GM04504 (cell line): ENCODE measurements at regions not wholly inside any gene's neighbourhood (a gene's known extent, or its start where the extent isn't known, plus 50 kb on each side); places are given as distances from the start of the nearest gene placed in this dataset.

Experiments
- DNase-seq: peaks from one replicate; pipeline ENCODE4 v3.0.0-alpha.2; 2012; ENCODE audit warnings: low read depth

GRCh38 chr7:17131060-17131345 is 167.4 kb upstream of the AHR start:
- DNase-seq: no peak

GRCh38 chr7:17131983-17132655 is 166.3 kb upstream of the AHR start:
- no peak for DNase-seq

DNA sequence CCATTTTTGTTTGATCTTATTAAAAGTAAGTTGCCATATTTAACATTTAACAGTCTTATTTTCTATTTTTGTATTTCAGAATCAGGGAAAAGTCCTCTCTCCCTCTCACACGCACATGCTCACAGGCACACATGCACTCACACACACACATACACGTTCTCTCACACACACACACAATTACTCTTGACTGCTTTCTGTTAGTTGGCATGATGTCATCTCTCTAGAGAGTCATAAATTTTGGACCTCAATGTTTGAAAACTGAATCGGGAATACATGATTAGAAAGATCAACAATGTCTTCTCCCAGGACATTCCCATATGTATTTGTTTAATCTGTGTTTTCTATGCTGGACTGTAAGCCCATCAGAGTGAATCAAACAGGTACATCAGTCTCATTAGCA is 165.7 kb upstream of the AHR start:
- no peak for DNase-seq

DNA sequence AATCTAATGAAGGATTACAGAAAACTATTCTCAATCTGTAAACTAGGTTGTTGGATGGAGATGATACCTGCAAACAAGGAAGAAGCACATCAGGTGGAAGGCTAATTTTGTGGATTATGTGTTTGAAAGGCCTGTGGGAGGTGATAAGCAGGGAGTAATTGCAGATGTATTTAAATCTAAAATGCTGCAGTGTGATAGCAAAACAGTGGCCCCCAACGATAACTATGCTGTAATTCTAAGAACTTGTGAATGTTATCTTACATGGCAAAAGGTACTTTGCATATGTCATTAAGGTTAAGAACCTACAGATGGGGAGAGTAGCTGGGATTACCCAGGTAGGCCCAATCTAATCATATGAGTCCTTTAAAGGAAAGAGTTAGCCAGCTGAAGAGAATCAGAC is 164.5 kb upstream of the AHR start:
- no peak for DNase-seq

DNA sequence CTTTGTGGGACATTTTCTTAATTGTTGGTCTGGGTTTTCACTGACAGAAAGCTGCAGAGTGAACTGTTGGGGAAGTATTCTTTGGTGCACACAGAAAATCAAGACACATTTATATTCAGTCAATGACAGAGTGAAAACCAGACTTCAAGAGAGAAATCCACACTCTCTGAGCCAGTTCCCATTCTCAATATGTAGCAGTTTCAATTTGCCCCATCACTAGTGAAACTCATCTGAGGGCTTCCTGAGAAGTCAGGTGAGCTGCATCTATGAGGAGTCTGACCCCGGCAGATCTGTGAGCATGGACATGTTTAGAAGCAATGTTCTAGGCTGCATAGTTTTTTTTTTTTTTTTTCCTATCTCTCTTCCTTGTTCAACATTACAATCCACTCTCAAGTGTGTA is 163.7 kb upstream of the AHR start:
- DNase-seq: no peak

DNA sequence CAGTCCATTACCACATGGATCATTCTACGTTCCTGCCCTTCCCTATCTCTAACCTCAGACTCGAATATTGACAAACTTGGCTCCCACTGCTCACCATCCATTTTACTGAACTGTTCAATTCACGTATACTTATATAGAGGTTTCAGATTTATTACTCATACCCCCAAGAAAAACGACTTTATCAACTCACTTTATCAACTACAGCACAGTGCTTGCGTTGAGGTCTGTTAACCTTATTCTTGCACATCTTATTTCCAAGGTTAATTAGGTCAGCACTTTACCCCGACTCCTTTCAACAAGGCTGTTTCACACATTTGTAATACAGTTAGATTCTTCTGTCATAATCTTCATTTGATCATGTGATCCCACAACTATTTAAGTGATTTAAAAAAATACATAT is 162.3 kb upstream of the AHR start:
- no peak for DNase-seq

- DNase-seq: no peak
Measured at GRCh38 chr7:17139081-17139480, 159.4 kb upstream of the AHR start.

DNA sequence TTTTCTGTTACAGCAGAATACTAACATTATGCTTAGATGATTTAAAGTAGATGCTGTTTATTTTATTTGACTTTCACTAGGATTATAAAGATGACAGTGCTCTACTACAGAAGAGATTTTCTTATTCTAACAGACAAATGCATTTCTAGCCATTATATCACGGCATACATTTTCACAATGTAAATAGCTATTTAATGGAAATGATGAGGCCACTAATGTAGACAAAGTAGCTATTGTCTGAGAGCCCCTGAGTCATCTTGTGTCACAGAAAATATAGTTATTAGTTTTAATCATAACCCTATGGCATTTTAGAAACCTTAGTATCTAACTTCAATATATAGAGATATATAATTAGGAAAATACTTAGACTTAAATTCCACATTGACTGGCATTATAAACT is 158.0 kb upstream of the AHR start:
- no peak for DNase-seq

DNA sequence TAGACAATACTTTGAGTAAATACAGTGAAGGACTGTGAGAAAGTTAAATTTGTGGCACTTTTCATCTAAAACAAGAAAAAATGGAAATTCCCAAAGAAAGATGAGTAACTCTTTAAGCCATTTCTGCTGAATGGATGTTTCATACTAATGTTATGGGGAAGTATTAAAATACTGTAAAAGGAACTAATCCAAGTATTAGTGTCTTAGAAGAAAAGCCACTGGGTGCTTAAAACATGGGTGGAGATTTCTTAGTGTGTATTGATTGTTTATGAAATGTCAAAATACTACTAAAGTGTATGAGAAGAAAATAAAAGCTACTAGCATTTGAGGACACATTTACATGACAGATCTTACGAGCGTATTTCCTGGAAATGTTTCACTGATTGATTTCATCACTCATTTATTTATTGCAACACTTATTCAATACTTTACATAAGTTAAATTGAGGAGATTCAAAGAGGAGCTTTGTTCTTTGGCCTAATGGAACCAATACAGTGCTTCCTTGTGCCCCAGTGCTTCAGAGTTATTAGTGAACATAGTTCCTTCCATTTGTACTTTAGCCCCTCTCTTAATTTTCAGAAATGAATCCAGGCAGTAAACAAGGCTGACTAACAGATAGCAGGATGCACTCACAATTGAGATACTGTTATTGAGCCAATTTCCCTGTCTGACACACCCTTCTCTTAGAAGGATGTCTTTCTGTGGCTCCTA is 155.5 kb upstream of the AHR start:
- no peak for DNase-seq

DNA sequence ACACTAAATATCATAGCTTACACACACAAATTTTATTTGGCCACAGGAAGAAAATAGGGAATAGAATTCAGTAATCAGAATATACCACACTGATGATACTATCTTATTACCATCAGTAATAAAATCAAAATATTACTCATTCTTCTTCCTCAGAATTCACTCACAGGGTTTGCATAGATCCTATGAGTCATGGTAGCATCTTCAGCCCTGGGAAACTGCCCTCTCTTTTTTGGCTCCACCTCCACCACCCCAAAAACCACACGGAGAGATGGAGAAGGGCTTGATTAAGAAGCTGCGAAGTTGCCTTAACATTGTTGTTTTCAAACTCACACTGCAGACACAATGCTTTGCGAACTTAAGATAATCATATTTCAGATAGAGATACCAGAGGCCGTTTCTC is 154.1 kb upstream of the AHR start:
- peak; percentile 52 for DNase-seq

- no peak for DNase-seq
Measured at GRCh38 chr7:17146621-17147020, 151.8 kb upstream of the AHR start.

- DNase-seq: peak; percentile 60
Measured at GRCh38 chr7:17147409-17147808, 151.0 kb upstream of the AHR start.

- DNase-seq: no peak
Measured at GRCh38 chr7:17150018-17150417, 148.4 kb upstream of the AHR start.

DNA sequence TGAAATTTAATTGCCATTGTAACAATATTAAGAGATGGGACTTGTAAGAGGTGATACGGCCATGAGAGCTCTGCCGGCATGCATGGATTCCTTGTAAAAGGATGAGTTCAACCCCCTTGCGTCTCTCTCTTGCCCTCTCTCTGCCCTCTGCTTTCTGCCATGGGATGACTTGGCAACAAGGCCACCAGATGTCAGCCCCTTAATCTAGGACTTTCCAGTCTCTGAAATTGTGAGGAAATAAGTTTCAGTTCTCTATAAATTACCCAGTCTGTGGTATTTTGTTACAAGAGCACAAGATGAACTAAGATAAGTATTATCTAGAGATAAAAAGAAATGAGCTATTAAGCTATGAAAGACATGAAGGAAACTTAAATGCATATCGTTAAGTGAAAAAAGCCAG is 145.7 kb upstream of the AHR start:
- DNase-seq: no peak

DNA sequence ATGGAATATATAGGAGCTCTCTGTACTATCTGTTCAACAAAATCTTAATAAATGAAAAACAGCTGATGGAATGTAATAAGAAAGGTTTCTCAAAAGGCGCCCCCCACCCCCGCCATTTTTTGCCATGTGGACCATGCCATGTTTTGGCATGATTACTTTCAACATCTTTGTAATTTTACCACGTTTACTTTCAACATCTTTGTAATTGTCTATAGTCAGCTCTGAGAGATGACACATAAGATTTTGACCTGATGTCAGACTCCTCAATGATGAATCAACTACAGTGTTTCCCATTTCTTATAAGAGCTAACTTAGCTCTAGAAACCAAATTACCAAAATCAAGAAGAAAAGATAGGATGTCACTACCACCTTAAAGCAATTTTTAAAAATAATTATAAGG is 144.9 kb upstream of the AHR start:
- DNase-seq: no peak

DNA sequence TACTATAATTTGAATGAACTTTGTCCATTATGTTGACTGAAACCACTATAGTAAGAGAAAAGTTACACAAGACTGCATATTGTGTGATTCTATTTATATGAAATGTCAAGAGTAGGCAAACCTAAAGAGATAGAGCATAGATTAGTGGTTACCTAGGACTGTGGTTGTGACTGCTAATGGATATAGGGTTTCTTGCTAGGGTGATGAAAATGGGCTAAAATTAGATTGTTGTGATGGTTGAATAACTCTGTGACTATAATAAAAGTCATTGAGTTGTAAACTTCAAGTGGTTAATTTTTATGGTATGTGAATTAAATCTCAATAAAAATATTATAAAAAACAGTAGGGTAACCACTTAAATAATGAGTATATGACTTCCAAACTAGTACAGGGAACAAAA is 142.9 kb upstream of the AHR start:
- no peak for DNase-seq

- no peak for DNase-seq
Measured at GRCh38 chr7:17158261-17158660, 140.2 kb upstream of the AHR start.

GRCh38 chr7:17159500-17160037 is 138.9 kb upstream of the AHR start:
- no peak for DNase-seq

- no peak for DNase-seq
Measured at GRCh38 chr7:17166824-17167379, 131.6 kb upstream of the AHR start.

GRCh38 chr7:17168416-17168815 is 130.0 kb upstream of the AHR start:
- DNase-seq: no peak

DNA sequence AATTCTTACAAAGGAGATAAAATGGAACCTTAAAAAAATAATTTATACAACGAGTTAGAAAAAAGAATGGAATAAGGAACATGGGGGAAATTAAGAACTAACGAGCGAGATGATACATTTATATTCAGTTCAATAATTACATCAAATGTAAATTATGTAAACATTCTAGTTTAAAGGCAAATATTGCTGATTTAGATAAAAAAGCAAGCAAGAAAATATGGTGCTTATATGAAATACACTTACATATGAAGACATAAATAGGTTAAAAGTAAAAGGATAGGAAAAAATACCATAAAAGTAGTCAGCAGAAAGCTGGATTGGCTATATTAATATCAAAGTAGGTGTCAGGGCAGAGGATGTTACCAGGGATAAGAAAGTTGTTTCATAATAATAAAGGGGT is 127.0 kb upstream of the AHR start:
- no peak for DNase-seq

DNA sequence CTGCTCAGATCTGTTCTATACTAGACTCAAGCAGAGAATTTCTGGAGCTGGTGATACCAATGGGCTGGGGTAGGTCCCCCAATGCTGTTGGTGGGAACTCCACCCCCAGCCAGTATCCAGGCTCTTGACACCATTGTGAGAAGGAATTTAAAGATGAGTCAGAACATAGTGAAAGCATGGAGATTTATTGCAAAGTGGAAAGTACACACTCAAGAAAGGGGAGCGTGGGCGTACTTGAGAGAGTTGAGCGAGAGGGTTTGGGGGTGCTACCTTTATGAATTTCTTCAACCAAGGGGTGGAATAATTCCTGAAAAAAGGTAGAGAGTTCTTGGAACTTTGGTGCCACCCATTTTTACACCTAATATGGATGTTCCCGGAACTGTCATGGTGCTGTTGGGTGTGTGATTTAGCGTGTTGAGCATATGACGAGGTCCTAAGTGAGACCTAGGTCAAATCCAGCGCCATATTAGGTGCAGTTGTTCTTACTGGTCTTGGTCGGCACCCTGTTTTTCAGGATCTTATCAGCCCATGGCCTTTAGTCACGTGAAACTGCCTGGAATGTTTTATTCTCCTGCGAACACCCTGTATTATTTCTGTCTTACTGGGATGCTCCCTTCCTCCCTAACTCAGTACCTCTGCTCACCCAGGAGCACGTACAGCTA is 122.0 kb upstream of the AHR start:
- no peak for DNase-seq

GRCh38 chr7:17178545-17178944 is 119.9 kb upstream of the AHR start:
- DNase-seq: no peak
